GM10266 (cell line): ENCODE measurements at regions not wholly inside any gene's neighbourhood (a gene's known extent, or its start where the extent isn't known, plus 50 kb on each side); places are given as distances from the start of the nearest gene placed in this dataset.

ENCODE experiments used
- DNase-seq: peaks from one replicate; pipeline ENCODE4 v3.0.0; 2012; ENCODE audit errors: extremely low spot score
- CTCF ChIP-seq: IDR thresholded peaks from 2 replicates; pipeline ENCODE4 v1.5.1; 2012; ENCODE audit warnings: mild to moderate bottlenecking, low read depth; ENCODE audit not compliant: control insufficient read depth, insufficient read depth; ENCODE audit errors: missing control alignments

- TF ChIP-seq CTCF, result no peak
- no peak for DNase-seq
These were observed 245.8 kb downstream of the MATN1 start for GRCh38 chr1:30477588-30477987.

GRCh38 chr1:30476911-30477459 is 246.4 kb downstream of the MATN1 start:
- DNase-seq, result no peak
- no peak for TF ChIP-seq CTCF

- no peak for TF ChIP-seq CTCF
- no peak for DNase-seq
These were observed 246.9 kb downstream of the MATN1 start for GRCh38 chr1:30476476-30476875.

- TF ChIP-seq CTCF, result no peak
- DNase-seq, result no peak
These were observed 247.4 kb downstream of the MATN1 start for GRCh38 chr1:30475966-30476365.

- no peak for TF ChIP-seq CTCF
- DNase-seq, result no peak
These were observed 248.2 kb downstream of the MATN1 start for GRCh38 chr1:30475201-30475600.

GRCh38 chr1:30474818-30475200 is 248.6 kb downstream of the MATN1 start:
- TF ChIP-seq CTCF, result no peak

GRCh38 chr1:30473922-30474817 is 249.2 kb downstream of the MATN1 start:
- no peak for DNase-seq
- no peak for TF ChIP-seq CTCF

More at GRCh38 chr1:30474818-30475200, 248.6 kb downstream of the MATN1 start:
- DNase-seq, result no peak
